ENCODE measurements at regions not wholly inside any gene's neighbourhood (a gene's known extent, or its start where the extent isn't known, plus 50 kb on each side); places are given as distances from the start of the nearest gene placed in this dataset.
"Not testable (repeated sequence)": the region's sequence is repeated elsewhere in the genome, so short reads cannot be mapped to it uniquely, and the experiment has no call there.

DNA sequence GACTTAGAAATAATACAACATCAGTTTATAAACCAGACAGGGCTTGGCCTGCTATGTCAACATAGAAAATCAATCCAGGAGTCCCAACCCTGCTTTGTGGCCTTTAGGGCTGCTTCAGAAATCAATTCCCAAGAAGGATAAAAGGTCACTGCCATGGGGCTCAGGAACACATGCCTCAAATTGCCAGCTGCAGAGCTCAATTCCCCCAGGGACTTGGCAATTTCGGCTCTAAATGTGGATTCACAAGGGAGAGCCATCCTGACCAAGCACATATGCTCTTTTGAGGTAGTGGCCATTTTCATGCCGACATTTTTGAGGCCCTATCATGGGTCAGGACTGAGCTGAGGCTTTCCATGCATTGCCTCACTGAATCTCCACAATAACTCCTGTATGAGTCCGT is 97.5 kb downstream of the SPDYE17 start:
- TF ChIP-seq CTCF (IDR thresholded peaks at IDR 0.05 in 8 of 11, conservative IDR thresholded peaks at IDR 0.05 in 3 of 11); POLR2A (IDR thresholded peaks at IDR 0.05); POLR2AphosphoS5 (IDR thresholded peaks at IDR 0.05): not testable (repeated sequence)
